SK-N-MC (cell line): ENCODE measurements at regions not wholly inside any gene's neighbourhood (a gene's known extent, or its start where the extent isn't known, plus 50 kb on each side); places are given as distances from the start of the nearest gene placed in this dataset.

ENCODE experiments used
- EZH2 ChIP-seq: fragments of 200-600 bp; sonication (generic); IDR thresholded peaks from one replicate; pipeline ENCODE4 v1.6.1; 2017; ENCODE audit warnings: antibody characterized with exemption
- POLR2AphosphoS5 ChIP-seq: IDR thresholded peaks from 2 replicates; pipeline ENCODE4 v1.6.1; 2012; ENCODE audit warnings: mild to moderate bottlenecking, low read depth, low read length, borderline replicate concordance

DNA sequence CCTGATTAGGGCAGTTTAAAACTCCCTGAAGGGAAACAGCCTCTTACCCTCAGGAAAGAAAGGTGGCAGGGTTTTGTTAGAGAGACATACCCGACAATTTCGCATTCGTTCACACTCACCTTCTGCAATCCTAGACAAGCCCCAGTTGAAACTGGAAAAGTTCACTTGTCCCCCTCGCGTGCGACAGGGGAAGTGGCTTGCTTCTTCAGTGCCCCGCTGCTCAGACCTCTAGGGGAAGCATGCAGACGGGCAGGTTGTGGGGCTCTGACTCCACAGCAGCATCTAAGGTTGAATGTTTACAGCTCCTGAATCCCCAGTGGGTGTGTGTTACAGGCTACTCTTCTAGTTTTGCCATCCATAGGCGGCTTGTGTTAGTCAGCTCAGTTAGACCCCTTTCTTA, 575.7 kb upstream of the ACO1 start:
- TF ChIP-seq EZH2 (no peak), POLR2AphosphoS5 (no peak)
